Adrenal gland (tissue), 5 donors: ENCODE measurements at regions not wholly inside any gene's neighbourhood (a gene's known extent, or its start where the extent isn't known, plus 50 kb on each side); places are given as distances from the start of the nearest gene placed in this dataset.

ENCODE experiments used
- CTCF ChIP-seq, 6 experiments: fragments of 450-650 bp in 4 of 6; fragments of 200-600 bp in 2 of 6; sonication (generic) in 1 of 6; IDR thresholded peaks; 1 replicate in 5 of 6; 2 replicates in 1 of 6; pipeline versions ENCODE4 v1.5.1 to v1.8.0; 2016 to 2021; ENCODE audit warnings: antibody characterized with exemption in 6 of 6, mild to moderate bottlenecking in 2 of 6, moderate library complexity in 1 of 6
- POLR2A ChIP-seq, 2 donors: fragments of 450-650 bp; IDR thresholded peaks; one replicate each; pipeline ENCODE4 v1.6.1; 2017; ENCODE audit warnings: antibody characterized with exemption in 2 of 2, mild to moderate bottlenecking in 2 of 2, moderate library complexity in 1 of 2
- donor health status: DM: no; HTN: no; CAD: no.

- TF ChIP-seq CTCF (IDR thresholded peaks at IDR 0.05) = no peak
- no peak for TF ChIP-seq POLR2A (IDR thresholded peaks at IDR 0.05)
Measured at GRCh38 chr2:41727711-41728110, 320.1 kb upstream of the PKDCC start.
